ENCODE measurements at regions not wholly inside any gene's neighbourhood (a gene's known extent, or its start where the extent isn't known, plus 50 kb on each side); places are given as distances from the start of the nearest gene placed in this dataset.

GRCh38 chr10:123952099-123952498 is 60.5 kb upstream of the CPXM2 start:
- no peaks in the 10 kb centered on the region for H3K4me1 Mint-ChIP-seq
- no peak overlapping the region for H3K4me3 Mint-ChIP-seq
- ATAC-seq (replicated peaks), result no peak
- H3K36me3 Mint-ChIP-seq (ENCODE audit: low read depth), result no peaks in the 10 kb centered on the region
- H3K27me3 Mint-ChIP-seq, result peaks cover 26% of the 10 kb centered on the region
- no peaks in the 10 kb centered on the region for H3K9me3 Mint-ChIP-seq
- H3K27ac Mint-ChIP-seq, result no peak overlapping the region

GRCh38 chr10:123948030-123948823 is 56.6 kb upstream of the CPXM2 start:
- ATAC-seq (replicated peaks), result no peak
- no peak overlapping the region for H3K4me3 Mint-ChIP-seq
- no peak overlapping the region for H3K27ac Mint-ChIP-seq
- no peaks in the 10 kb centered on the region for H3K4me1 Mint-ChIP-seq
- no peaks in the 10 kb centered on the region for H3K9me3 Mint-ChIP-seq
- no peaks in the 10 kb centered on the region for H3K36me3 Mint-ChIP-seq (ENCODE audit: low read depth)
- peaks cover 26% of the 10 kb centered on the region for H3K27me3 Mint-ChIP-seq

GRCh38 chr10:123945325-123945920 is 53.8 kb upstream of the CPXM2 start:
- no peak overlapping the region for H3K27ac Mint-ChIP-seq
- H3K36me3 Mint-ChIP-seq (ENCODE audit: low read depth), result no peaks in the 10 kb centered on the region
- H3K27me3 Mint-ChIP-seq, result peaks cover 17% of the 10 kb centered on the region
- peak; percentile 26 for ATAC-seq (replicated peaks)
- H3K4me1 Mint-ChIP-seq, result no peaks in the 10 kb centered on the region
- H3K9me3 Mint-ChIP-seq, result no peaks in the 10 kb centered on the region
- H3K4me3 Mint-ChIP-seq, result no peak overlapping the region

- Mint-ChIP-seq H3K27me3 (peaks cover 14% of the 10 kb centered on the region), H3K9me3 (no peaks in the 10 kb centered on the region), H3K4me1 (no peaks in the 10 kb centered on the region), H3K36me3 (ENCODE audit: low read depth) (no peaks in the 10 kb centered on the region), H3K27ac (no peak overlapping the region), H3K4me3 (no peak overlapping the region)
- no peak for ATAC-seq (replicated peaks)
Measured at GRCh38 chr10:123944661-123945060, 53.1 kb upstream of the CPXM2 start.

- ATAC-seq (replicated peaks), result no peak
- Mint-ChIP-seq H3K4me3 (no peak overlapping the region), H3K27ac (no peak overlapping the region)
Measured at GRCh38 chr10:123943307-123943706, 51.7 kb upstream of the CPXM2 start.

GRCh38 chr10:123942114-123942861 is 50.7 kb upstream of the CPXM2 start:
- no peak overlapping the region for H3K27ac Mint-ChIP-seq
- no peaks in the 10 kb centered on the region for H3K9me3 Mint-ChIP-seq
- peaks cover 6% of the 10 kb centered on the region for H3K27me3 Mint-ChIP-seq
- H3K4me3 Mint-ChIP-seq, result no peak overlapping the region
- H3K4me1 Mint-ChIP-seq, result no peaks in the 10 kb centered on the region
- ATAC-seq (replicated peaks), result no peak
- H3K36me3 Mint-ChIP-seq (ENCODE audit: low read depth), result no peaks in the 10 kb centered on the region

More at GRCh38 chr10:123943307-123943706, 51.7 kb upstream of the CPXM2 start:
- Mint-ChIP-seq H3K27me3 (peaks cover 10% of the 10 kb centered on the region), H3K36me3 (ENCODE audit: low read depth) (no peaks in the 10 kb centered on the region), H3K9me3 (no peaks in the 10 kb centered on the region), H3K4me1 (no peaks in the 10 kb centered on the region)

All from activated T-helper 17 cell treated with anti-CD3 and anti-CD28 coated beads, Interleukin-2, amount 50 U/mL, for 72 hours (primary cell).